ENCODE measurements at regions not wholly inside any gene's neighbourhood (a gene's known extent, or its start where the extent isn't known, plus 50 kb on each side); places are given as distances from the start of the nearest gene placed in this dataset.

- TF ChIP-seq, protein P1, sequence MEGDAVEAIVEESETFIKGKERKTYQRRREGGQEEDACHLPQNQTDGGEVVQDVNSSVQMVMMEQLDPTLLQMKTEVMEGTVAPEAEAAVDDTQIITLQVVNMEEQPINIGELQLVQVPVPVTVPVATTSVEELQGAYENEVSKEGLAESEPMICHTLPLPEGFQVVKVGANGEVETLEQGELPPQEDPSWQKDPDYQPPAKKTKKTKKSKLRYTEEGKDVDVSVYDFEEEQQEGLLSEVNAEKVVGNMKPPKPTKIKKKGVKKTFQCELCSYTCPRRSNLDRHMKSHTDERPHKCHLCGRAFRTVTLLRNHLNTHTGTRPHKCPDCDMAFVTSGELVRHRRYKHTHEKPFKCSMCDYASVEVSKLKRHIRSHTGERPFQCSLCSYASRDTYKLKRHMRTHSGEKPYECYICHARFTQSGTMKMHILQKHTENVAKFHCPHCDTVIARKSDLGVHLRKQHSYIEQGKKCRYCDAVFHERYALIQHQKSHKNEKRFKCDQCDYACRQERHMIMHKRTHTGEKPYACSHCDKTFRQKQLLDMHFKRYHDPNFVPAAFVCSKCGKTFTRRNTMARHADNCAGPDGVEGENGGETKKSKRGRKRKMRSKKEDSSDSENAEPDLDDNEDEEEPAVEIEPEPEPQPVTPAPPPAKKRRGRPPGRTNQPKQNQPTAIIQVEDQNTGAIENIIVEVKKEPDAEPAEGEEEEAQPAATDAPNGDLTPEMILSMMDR (IDR thresholded peaks at IDR 0.05; ENCODE audit: insufficient read depth, low read length, poor library complexity, severe bottlenecking) = no peak
- no peak for TF ChIP-seq EZH2phosphoT487 (conservative IDR thresholded peaks at IDR 0.05; ENCODE audit: low read length)
These were observed 591.8 kb upstream of the ADARB2 start for GRCh38 chr10:2329082-2329481.

All from SU-DHL-6 (cell line).